ENCODE measurements at regions not wholly inside any gene's neighbourhood (a gene's known extent, or its start where the extent isn't known, plus 50 kb on each side); places are given as distances from the start of the nearest gene placed in this dataset.

DNA sequence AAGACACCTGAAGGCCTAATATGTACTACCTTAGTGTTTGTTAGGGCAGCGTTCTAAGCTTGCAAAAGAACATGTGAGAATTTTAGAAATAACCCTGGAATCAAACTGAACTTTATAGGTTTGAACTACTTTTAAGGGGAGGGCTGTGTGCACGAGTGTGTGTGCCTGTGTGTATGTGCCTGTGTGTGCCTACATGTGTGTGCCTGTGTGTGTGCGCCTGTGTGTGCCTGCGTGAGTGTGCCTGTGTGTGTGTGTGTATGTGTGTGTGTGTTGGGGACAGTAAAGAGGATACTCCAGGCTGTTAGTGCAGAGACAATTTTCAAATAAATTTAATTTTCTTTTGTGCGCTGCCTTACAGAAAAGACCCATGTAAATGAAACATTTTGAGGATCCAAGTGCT, 68.1 kb upstream of the WDR11 start:
- TF ChIP-seq, protein P1, sequence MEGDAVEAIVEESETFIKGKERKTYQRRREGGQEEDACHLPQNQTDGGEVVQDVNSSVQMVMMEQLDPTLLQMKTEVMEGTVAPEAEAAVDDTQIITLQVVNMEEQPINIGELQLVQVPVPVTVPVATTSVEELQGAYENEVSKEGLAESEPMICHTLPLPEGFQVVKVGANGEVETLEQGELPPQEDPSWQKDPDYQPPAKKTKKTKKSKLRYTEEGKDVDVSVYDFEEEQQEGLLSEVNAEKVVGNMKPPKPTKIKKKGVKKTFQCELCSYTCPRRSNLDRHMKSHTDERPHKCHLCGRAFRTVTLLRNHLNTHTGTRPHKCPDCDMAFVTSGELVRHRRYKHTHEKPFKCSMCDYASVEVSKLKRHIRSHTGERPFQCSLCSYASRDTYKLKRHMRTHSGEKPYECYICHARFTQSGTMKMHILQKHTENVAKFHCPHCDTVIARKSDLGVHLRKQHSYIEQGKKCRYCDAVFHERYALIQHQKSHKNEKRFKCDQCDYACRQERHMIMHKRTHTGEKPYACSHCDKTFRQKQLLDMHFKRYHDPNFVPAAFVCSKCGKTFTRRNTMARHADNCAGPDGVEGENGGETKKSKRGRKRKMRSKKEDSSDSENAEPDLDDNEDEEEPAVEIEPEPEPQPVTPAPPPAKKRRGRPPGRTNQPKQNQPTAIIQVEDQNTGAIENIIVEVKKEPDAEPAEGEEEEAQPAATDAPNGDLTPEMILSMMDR (IDR thresholded peaks at IDR 0.05): no peak
- TF ChIP-seq JUN (CRISPR knock-in tag; IDR thresholded peaks at IDR 0.05) (no peak), MXD4 (CRISPR knock-in tag; IDR thresholded peaks at IDR 0.05; ENCODE audit: borderline replicate concordance) (no peak), ESRRA (CRISPR knock-in tag; IDR thresholded peaks at IDR 0.05; ENCODE audit: borderline replicate concordance) (no peak), SP1 (CRISPR knock-in tag; conservative IDR thresholded peaks at IDR 0.05) (no peak)
- TF ChIP-seq, protein P2, sequence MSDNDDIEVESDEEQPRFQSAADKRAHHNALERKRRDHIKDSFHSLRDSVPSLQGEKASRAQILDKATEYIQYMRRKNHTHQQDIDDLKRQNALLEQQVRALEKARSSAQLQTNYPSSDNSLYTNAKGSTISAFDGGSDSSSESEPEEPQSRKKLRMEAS (CRISPR knock-in tag; IDR thresholded peaks at IDR 0.05): no peak
- TF ChIP-seq, protein P3, sequence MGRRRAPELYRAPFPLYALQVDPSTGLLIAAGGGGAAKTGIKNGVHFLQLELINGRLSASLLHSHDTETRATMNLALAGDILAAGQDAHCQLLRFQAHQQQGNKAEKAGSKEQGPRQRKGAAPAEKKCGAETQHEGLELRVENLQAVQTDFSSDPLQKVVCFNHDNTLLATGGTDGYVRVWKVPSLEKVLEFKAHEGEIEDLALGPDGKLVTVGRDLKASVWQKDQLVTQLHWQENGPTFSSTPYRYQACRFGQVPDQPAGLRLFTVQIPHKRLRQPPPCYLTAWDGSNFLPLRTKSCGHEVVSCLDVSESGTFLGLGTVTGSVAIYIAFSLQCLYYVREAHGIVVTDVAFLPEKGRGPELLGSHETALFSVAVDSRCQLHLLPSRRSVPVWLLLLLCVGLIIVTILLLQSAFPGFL (CRISPR knock-in tag; IDR thresholded peaks at IDR 0.05; ENCODE audit: borderline replicate concordance): no peak
